IMR-90 (cell line): ENCODE measurements at regions not wholly inside any gene's neighbourhood (a gene's known extent, or its start where the extent isn't known, plus 50 kb on each side); places are given as distances from the start of the nearest gene placed in this dataset.

ENCODE experiments used
- ATAC-seq: fragments of 200-7000 bp; cut with Tn5 transposase; 2 replicates; pipeline ENCODE4 v1.9.1; 2020; ENCODE audit warnings: low read depth, mild to moderate bottlenecking, moderate library complexity
- BruUV-seq: library from RNA; stranded (reverse); fragments of 400-500 nt; replicated peaks from 2 replicates; lab custom pipeline; 2021; lab: Mats Ljungman, UMichigan
- CTCF ChIA-PET: fragments of 300-600 bp; formaldehyde crosslinking; extraction: SDS; loops from one replicate; lab custom pipeline; 2021; ENCODE audit warnings: antibody characterized with exemption; lab: Yijun Ruan, JAX
- POLR2A ChIA-PET: fragments of 300-600 bp; sonication (Branson Sonifier 250); formaldehyde crosslinking; loops from one replicate; lab custom pipeline; 2022; ENCODE audit warnings: antibody characterized with exemption; ENCODE audit not compliant: unreplicated experiment; lab: Charles Lee
- DNase-seq: peaks from one replicate; pipeline ENCODE4 v3.0.0; 2013
- H2AFZ ChIP-seq: replicated peaks from 2 replicates; pipeline ENCODE3; 2013; ENCODE audit warnings: low read length, mild to moderate bottlenecking; ENCODE audit not compliant: poor library complexity
- H2AK5ac ChIP-seq: 2 replicates; pipeline ENCODE4 v1.6.1; 2013; ENCODE audit warnings: low read depth, low read length, inconsistent platforms
- H2AK9ac ChIP-seq: replicated peaks from 2 replicates; pipeline ENCODE3; 2013; ENCODE audit warnings: mild to moderate bottlenecking, low read depth, low read length, moderate library complexity; ENCODE audit not compliant: poor library complexity
- H2BK120ac ChIP-seq: 2 replicates; pipeline ENCODE4 v1.6.1; 2013; ENCODE audit warnings: low read depth, low read length, inconsistent platforms
- H2BK15ac ChIP-seq: 3 replicates; pipeline ENCODE4 v1.6.1; 2013; ENCODE audit warnings: low read depth, low read length, inconsistent platforms
- H2BK20ac ChIP-seq: 2 replicates; pipeline ENCODE4 v1.6.1; 2013; ENCODE audit warnings: low read depth, mild to moderate bottlenecking, inconsistent platforms, low read length, moderate library complexity
- H2BK5ac ChIP-seq: 2 replicates; pipeline ENCODE4 v1.6.1; 2013; ENCODE audit warnings: mild to moderate bottlenecking, low read depth, low read length, inconsistent platforms; ENCODE audit not compliant: poor library complexity, severe bottlenecking
- H3K14ac ChIP-seq: replicated peaks from 2 replicates; pipeline ENCODE4 v1.6.1; 2013; ENCODE audit warnings: low read depth, low read length, inconsistent platforms
- H3K18ac ChIP-seq: 2 replicates; pipeline ENCODE4 v1.6.1; 2013; ENCODE audit warnings: low read depth, low read length, control low read depth
- H3K23ac ChIP-seq: 2 replicates; pipeline ENCODE4 v1.6.1; 2013; ENCODE audit warnings: low read depth, low read length, inconsistent platforms
- H3K27ac ChIP-seq: 2 replicates; pipeline ENCODE4 v1.5.1; 2013; ENCODE audit warnings: mild to moderate bottlenecking, control low read depth, low read length; ENCODE audit not compliant: insufficient read depth
- H3K27me3 ChIP-seq: 2 replicates; pipeline ENCODE4 v1.6.1; 2013; ENCODE audit warnings: low read length; ENCODE audit not compliant: control insufficient read depth, insufficient read depth
- H3K36me3 ChIP-seq: 2 replicates; pipeline ENCODE4 v1.6.1; 2013; ENCODE audit warnings: low read length, mixed read lengths; ENCODE audit not compliant: control insufficient read depth, insufficient read depth
- H3K4ac ChIP-seq: 2 replicates; pipeline ENCODE4 v1.6.1; 2013; ENCODE audit warnings: low read depth, low read length, inconsistent platforms
- H3K4me1 ChIP-seq: 2 replicates; pipeline ENCODE4 v1.6.1; 2013; ENCODE audit warnings: low read length, mixed read lengths; ENCODE audit not compliant: control insufficient read depth, insufficient read depth
- H3K4me2 ChIP-seq: 2 replicates; pipeline ENCODE4 v1.6.1; 2013; ENCODE audit warnings: low read depth, mild to moderate bottlenecking, control low read depth, low read length, moderate library complexity
- H3K4me3 ChIP-seq: 2 replicates; pipeline ENCODE4 v1.5.1; 2013; ENCODE audit warnings: low read depth, mild to moderate bottlenecking, control low read depth, low read length, moderate library complexity; ENCODE audit not compliant: insufficient read depth
- H3K56ac ChIP-seq: 2 replicates; pipeline ENCODE4 v1.6.1; 2013; ENCODE audit warnings: low read length, inconsistent platforms; ENCODE audit not compliant: insufficient read depth; ENCODE audit errors: extremely low read depth
- H3K79me1 ChIP-seq, 2 experiments: 2 replicates each; pipeline ENCODE4 v1.6.1; 2013; ENCODE audit warnings: low read length in 2 of 2, inconsistent platforms in 1 of 2, low read depth in 1 of 2
- H3K9ac ChIP-seq: 2 replicates; pipeline ENCODE4 v1.6.1; 2013; ENCODE audit warnings: low read depth, low read length, control low read depth
- H3K9me1 ChIP-seq: 2 replicates; pipeline ENCODE4 v1.6.1; 2013; ENCODE audit warnings: low read length, inconsistent platforms; ENCODE audit not compliant: insufficient read depth
- H3K9me3 ChIP-seq: 2 replicates; pipeline ENCODE4 v1.6.1; 2013; ENCODE audit warnings: low read length; ENCODE audit not compliant: control insufficient read depth, insufficient read depth
- H4K20me1 ChIP-seq: 2 replicates; pipeline ENCODE4 v1.6.1; 2013; ENCODE audit warnings: low read length, inconsistent platforms; ENCODE audit not compliant: insufficient read depth
- H4K5ac ChIP-seq: 2 replicates; pipeline ENCODE4 v1.6.1; 2013; ENCODE audit warnings: mild to moderate bottlenecking, low read depth, low read length, control low read depth
- H4K8ac ChIP-seq, 2 experiments: 2 replicates each; pipeline ENCODE4 v1.6.1; 2013; ENCODE audit warnings: low read depth in 2 of 2, low read length in 2 of 2, control low read depth in 1 of 2, inconsistent platforms in 1 of 2
- H4K91ac ChIP-seq: 2 replicates; pipeline ENCODE4 v1.6.1; 2013; ENCODE audit warnings: low read depth, low read length, inconsistent platforms; ENCODE audit not compliant: insufficient read depth
- BHLHE40 ChIP-seq: fragments of 150-350 bp; IDR thresholded peaks from 2 replicates; pipeline ENCODE4 v1.6.1; 2016; ENCODE audit warnings: mild to moderate bottlenecking, low read depth, low read length
- CEBPB ChIP-seq: IDR thresholded peaks from 2 replicates; pipeline ENCODE4 v1.6.1; 2012; ENCODE audit warnings: low read depth, low read length, improper control_type of control experiment
- CHD1 ChIP-seq: IDR thresholded peaks from 2 replicates; pipeline ENCODE4 v1.6.1; 2012; ENCODE audit warnings: low read depth, low read length, improper control_type of control experiment
- ELK1 ChIP-seq: fragments of 150-350 bp; IDR thresholded peaks from 2 replicates; pipeline ENCODE4 v1.6.1; 2016; ENCODE audit warnings: low read depth, mild to moderate bottlenecking, low read length, moderate library complexity, borderline replicate concordance
- FOS ChIP-seq: fragments of 150-350 bp; IDR thresholded peaks from 2 replicates; pipeline ENCODE4 v1.6.1; 2016; ENCODE audit warnings: low read depth, low read length
- MAFK ChIP-seq: IDR thresholded peaks from 2 replicates; pipeline ENCODE4 v1.6.1; 2012; ENCODE audit warnings: low read depth, low read length, improper control_type of control experiment
- MAZ ChIP-seq: IDR thresholded peaks from 2 replicates; pipeline ENCODE4 v1.6.1; 2012; ENCODE audit warnings: low read depth, mild to moderate bottlenecking, low read length, improper control_type of control experiment, moderate library complexity, borderline replicate concordance
- NFE2L2 ChIP-seq: fragments of 150-350 bp; IDR thresholded peaks from 2 replicates; pipeline ENCODE4 v1.6.1; 2016; ENCODE audit warnings: low read depth, mild to moderate bottlenecking, low read length
- RAD21 ChIP-seq: IDR thresholded peaks from 2 replicates; pipeline ENCODE4 v1.6.1; 2012; ENCODE audit warnings: low read length, improper control_type of control experiment
- RCOR1 ChIP-seq: IDR thresholded peaks from 2 replicates; pipeline ENCODE4 v1.6.1; 2012; ENCODE audit warnings: mild to moderate bottlenecking, low read length, improper control_type of control experiment; ENCODE audit not compliant: insufficient replicate concordance
- RFX5 ChIP-seq: IDR thresholded peaks from 2 replicates; pipeline ENCODE4 v1.8.0; 2012; ENCODE audit warnings: low read depth, mild to moderate bottlenecking, low read length, moderate library complexity
- SMC3 ChIP-seq: fragments of 150-350 bp; IDR thresholded peaks from 2 replicates; pipeline ENCODE4 v1.6.1; 2016; ENCODE audit warnings: low read depth, mild to moderate bottlenecking, antibody characterized with exemption, low read length, moderate library complexity
- WGBS, 2 experiments: methylation state at CpG; one replicate each; pipeline versions ENCODE4 v1.1.5 to v1.1.7; 2013; ENCODE audit warnings: missing lambda C conversion rate in 2 of 2; ENCODE audit not compliant: insufficient read length in 1 of 2; ENCODE audit errors: extremely low coverage in 2 of 2; 5-methylcytosine and 5-hydroxymethylcytosine counted together
- dilution Hi-C: fragments of 300-500 bp; cut with HindIII; formaldehyde crosslinking; loops from one replicate; pipeline ENCODE4 v1.14.3; 2018; ENCODE audit warnings: low sequenced_read_pairs; ENCODE audit not compliant: unreplicated experiment
- in situ Hi-C: fragments of 300-500 bp; cut with MboI; formaldehyde crosslinking; loops from 3 replicates; pipeline ENCODE4 v1.14.3; 2019; ENCODE audit warnings: low sequenced_read_pairs, inconsistent platforms, mixed read lengths
- intact Hi-C: fragments of 100-400 bp; cut with micrococcal nuclease; formaldehyde crosslinking; loops from 2 replicates; pipeline ENCODE4 v1.10.0; 2022

DNA sequence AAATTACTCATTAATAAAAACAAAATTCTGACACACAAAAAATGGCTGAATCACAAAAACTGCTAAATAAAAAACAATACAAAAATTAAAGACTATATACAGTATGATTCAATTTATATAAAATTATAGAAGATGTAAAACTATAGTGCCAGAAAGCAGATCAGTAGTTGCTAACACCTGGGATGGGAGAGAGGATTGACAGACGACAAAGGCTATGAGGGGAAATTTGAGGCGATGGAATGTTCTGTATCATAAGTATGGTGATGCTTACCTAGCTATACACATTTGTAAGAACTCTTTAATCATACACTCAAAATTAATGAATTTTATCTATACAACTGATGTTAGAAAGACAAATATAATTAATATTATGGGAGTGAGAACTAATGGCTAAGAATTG is 247.9 kb upstream of the GJE1 start:
- CTCF ChIA-PET = no interaction called here
- TF ChIP-seq BHLHE40 = no peak
- no peak for TF ChIP-seq MAZ
- no peak for TF ChIP-seq SMC3
- no peak for TF ChIP-seq CHD1
- no peak for TF ChIP-seq RCOR1
- TF ChIP-seq FOS = no peak
- TF ChIP-seq RFX5 = no peak
- TF ChIP-seq MAFK = no peak
- no peak for TF ChIP-seq NFE2L2
- no peak for TF ChIP-seq CEBPB
- TF ChIP-seq ELK1 = no peak
- TF ChIP-seq RAD21 = no peak

More for the DNA sequence above, 247.9 kb upstream of the GJE1 start:
- H2AFZ ChIP-seq = no peak overlapping the region
- BruUV-seq = no TSS peak
- H3K14ac ChIP-seq = no peak overlapping the region
- H4K91ac ChIP-seq = no peak overlapping the region
- dilution Hi-C loops = no loop called here
- no peak overlapping the region for H2BK20ac ChIP-seq
- H3K9me1 ChIP-seq = no peaks in the 10 kb centered on the region
- H2BK5ac ChIP-seq = no peak overlapping the region
- H3K36me3 ChIP-seq = no peaks in the 10 kb centered on the region
- in situ Hi-C loops = no loop called here
- no peak for DNase-seq
- H2AK5ac ChIP-seq = no peak overlapping the region
- H3K4me3 ChIP-seq = no peak overlapping the region
- POLR2A ChIA-PET = no interaction called here
- H3K9ac ChIP-seq = no peak overlapping the region
- no peak overlapping the region for H4K5ac ChIP-seq
- no peak overlapping the region for H3K56ac ChIP-seq
- no peaks in the 10 kb centered on the region for H4K20me1 ChIP-seq
- H2BK120ac ChIP-seq = no peak overlapping the region
- H3K4ac ChIP-seq = no peak overlapping the region
- no peaks in the 10 kb centered on the region for H3K4me1 ChIP-seq
- no peak overlapping the region for H2AK9ac ChIP-seq
- WGBS, 2 experiments = no CpG with 5 or more reads among the region's 2 CpGs
- intact Hi-C loops = no loop called here
- no peaks in the 10 kb centered on the region for H3K27me3 ChIP-seq
- no peak overlapping the region for H3K18ac ChIP-seq
- H3K27ac ChIP-seq = no peak overlapping the region
- no peak overlapping the region for H2BK15ac ChIP-seq
- no peak overlapping the region for H3K4me2 ChIP-seq
- H3K79me1 ChIP-seq = no peaks in the 10 kb centered on the region
- ATAC-seq = no peak
- no peaks in the 10 kb centered on the region for H3K9me3 ChIP-seq
- no peak overlapping the region for H4K8ac ChIP-seq
- no peak overlapping the region for H3K23ac ChIP-seq
